ENCODE measurements at regions not wholly inside any gene's neighbourhood (a gene's known extent, or its start where the extent isn't known, plus 50 kb on each side); places are given as distances from the start of the nearest gene placed in this dataset.
A peak's percentile ranks its signal among the peaks of the same experiment; 100 is the strongest.

GRCh38 chr15:69574506-69574905, 121.9 kb downstream of the RPLP1 start:
- DNase-seq (ENCODE audit: low read depth in 2 of 3, low spot score in 2 of 3), result no peak

GRCh38 chr15:69575387-69575786, 122.8 kb downstream of the RPLP1 start:
- DNase-seq (ENCODE audit: low read depth in 2 of 3, low spot score in 2 of 3), result no peak

- peak; percentile 33 to 94 (median 87) for DNase-seq (ENCODE audit: low read depth in 2 of 3, low spot score in 2 of 3)
Observed at GRCh38 chr15:69576035-69576526, 123.5 kb downstream of the RPLP1 start.

GRCh38 chr15:69576948-69577351, 124.3 kb downstream of the RPLP1 start:
- DNase-seq (ENCODE audit: low read depth in 2 of 3, low spot score in 2 of 3), result peak in 1 of 3 donors; percentile 30

GRCh38 chr15:69577397-69577796, 124.8 kb downstream of the RPLP1 start:
- no peak for DNase-seq (ENCODE audit: low read depth in 2 of 3, low spot score in 2 of 3)

- DNase-seq (ENCODE audit: low read depth in 2 of 3, low spot score in 2 of 3), result no peak
Observed at GRCh38 chr15:69578252-69578651, 125.6 kb downstream of the RPLP1 start.

GRCh38 chr15:69578787-69579583, 126.4 kb downstream of the RPLP1 start:
- DNase-seq (ENCODE audit: low read depth in 2 of 3, low spot score in 2 of 3), result no peak

GRCh38 chr15:69579950-69580618, 127.5 kb downstream of the RPLP1 start:
- DNase-seq (ENCODE audit: low read depth in 2 of 3, low spot score in 2 of 3), result no peak

GRCh38 chr15:69583626-69584025, 131.0 kb downstream of the RPLP1 start:
- peak in 1 of 3 donors; percentile 77 for DNase-seq (ENCODE audit: low read depth in 2 of 3, low spot score in 2 of 3)

- no peak for DNase-seq (ENCODE audit: low read depth in 2 of 3, low spot score in 2 of 3)
Observed at GRCh38 chr15:69585937-69586336, 133.3 kb downstream of the RPLP1 start.

- no peak for DNase-seq (ENCODE audit: low read depth in 2 of 3, low spot score in 2 of 3)
Observed at GRCh38 chr15:69586721-69587120, 134.1 kb downstream of the RPLP1 start.

- no peak for DNase-seq (ENCODE audit: low read depth in 2 of 3, low spot score in 2 of 3)
Observed at GRCh38 chr15:69587723-69588426, 135.3 kb downstream of the RPLP1 start.

GRCh38 chr15:69590201-69590710, 137.6 kb downstream of the RPLP1 start:
- DNase-seq (ENCODE audit: low read depth in 2 of 3, low spot score in 2 of 3), result no peak

- no peak for DNase-seq (ENCODE audit: low read depth in 2 of 3, low spot score in 2 of 3)
Observed at GRCh38 chr15:69590932-69591524, 138.4 kb downstream of the RPLP1 start.

- no peak for DNase-seq (ENCODE audit: low read depth in 2 of 3, low spot score in 2 of 3)
Observed at GRCh38 chr15:69591905-69592508, 139.4 kb downstream of the RPLP1 start.

GRCh38 chr15:69592954-69593353, 140.3 kb downstream of the RPLP1 start:
- no peak for DNase-seq (ENCODE audit: low read depth in 2 of 3, low spot score in 2 of 3)

GRCh38 chr15:69593488-69593887, 140.9 kb downstream of the RPLP1 start:
- DNase-seq (ENCODE audit: low read depth in 2 of 3, low spot score in 2 of 3), result no peak

GRCh38 chr15:69593981-69594966, 141.7 kb downstream of the RPLP1 start:
- DNase-seq (ENCODE audit: low read depth in 2 of 3, low spot score in 2 of 3), result peak in 1 of 3 donors; percentile 56
